ENCODE measurements at regions not wholly inside any gene's neighbourhood (a gene's known extent, or its start where the extent isn't known, plus 50 kb on each side); places are given as distances from the start of the nearest gene placed in this dataset.
"Not testable (repeated sequence)": the region's sequence is repeated elsewhere in the genome, so short reads cannot be mapped to it uniquely, and the experiment has no call there.

- no peak for DNase-seq (ENCODE audit: low read depth)
- H3K4me3 ChIP-seq (ENCODE audit: low read depth, low read length) = no peak overlapping the region
- no peak for TF ChIP-seq CTCF (IDR thresholded peaks at IDR 0.05; ENCODE audit: low read depth, low read length, missing control alignments)
- in situ Hi-C loops (cut with HindIII; ENCODE audit: low sequenced_read_pairs) = no loop called here
These were observed 284.0 kb upstream of the GCFC2 start for GRCh38 chr2:75994759-75995158.

GRCh38 chr2:75988622-75989021 is 277.9 kb upstream of the GCFC2 start:
- DNase-seq (ENCODE audit: low read depth); in situ Hi-C loops (cut with HindIII; ENCODE audit: low sequenced_read_pairs); H3K4me3 ChIP-seq (ENCODE audit: low read depth, low read length): not testable (repeated sequence)

GRCh38 chr2:75986617-75987016 is 275.9 kb upstream of the GCFC2 start:
- TF ChIP-seq CTCF (IDR thresholded peaks at IDR 0.05; ENCODE audit: low read depth, low read length, missing control alignments) = no peak
- in situ Hi-C loops (cut with HindIII; ENCODE audit: low sequenced_read_pairs) = no loop called here
- DNase-seq (ENCODE audit: low read depth) = no peak
- H3K4me3 ChIP-seq (ENCODE audit: low read depth, low read length) = no peak overlapping the region

GRCh38 chr2:75982719-75983118 is 272.0 kb upstream of the GCFC2 start:
- DNase-seq (ENCODE audit: low read depth) = no peak
- TF ChIP-seq CTCF (IDR thresholded peaks at IDR 0.05; ENCODE audit: low read depth, low read length, missing control alignments) = no peak
- in situ Hi-C loops (cut with HindIII; ENCODE audit: low sequenced_read_pairs) = no loop called here

GRCh38 chr2:75964646-75965045 is 253.9 kb upstream of the GCFC2 start:
- DNase-seq (ENCODE audit: low read depth) = no peak
- no peak overlapping the region for H3K4me3 ChIP-seq (ENCODE audit: low read depth, low read length)
- in situ Hi-C loops (cut with HindIII; ENCODE audit: low sequenced_read_pairs) = no loop called here
- TF ChIP-seq CTCF (IDR thresholded peaks at IDR 0.05; ENCODE audit: low read depth, low read length, missing control alignments) = no peak

More at GRCh38 chr2:75982719-75983118, 272.0 kb upstream of the GCFC2 start:
- no peak overlapping the region for H3K4me3 ChIP-seq (ENCODE audit: low read depth, low read length)

GRCh38 chr2:75960472-75961009 is 249.8 kb upstream of the GCFC2 start:
- no peak overlapping the region for H3K4me3 ChIP-seq (ENCODE audit: low read depth, low read length)
- in situ Hi-C loops (cut with HindIII; ENCODE audit: low sequenced_read_pairs) = no loop called here
- no peak for DNase-seq (ENCODE audit: low read depth)
- no peak for TF ChIP-seq CTCF (IDR thresholded peaks at IDR 0.05; ENCODE audit: low read depth, low read length, missing control alignments)

GRCh38 chr2:75959724-75960471 is 249.2 kb upstream of the GCFC2 start:
- TF ChIP-seq CTCF (IDR thresholded peaks at IDR 0.05; ENCODE audit: low read depth, low read length, missing control alignments) = no peak
- DNase-seq (ENCODE audit: low read depth) = no peak
- in situ Hi-C loops (cut with HindIII; ENCODE audit: low sequenced_read_pairs) = no loop called here
- H3K4me3 ChIP-seq (ENCODE audit: low read depth, low read length) = no peak overlapping the region

Measured in astrocyte of the cerebellum (primary cell).